HEK293 (cell line): ENCODE measurements at regions not wholly inside any gene's neighbourhood (a gene's known extent, or its start where the extent isn't known, plus 50 kb on each side); places are given as distances from the start of the nearest gene placed in this dataset.

Source experiments
- CTCF ChIP-seq: fragments of 450-650 bp; formaldehyde crosslinking; IDR thresholded peaks from 2 replicates; pipeline ENCODE4 v1.5.1; 2016; ENCODE audit warnings: missing biosample characterization, missing genetic modification characterization
- GFI1B ChIP-seq: fragments of 450-650 bp; formaldehyde crosslinking; IDR thresholded peaks from 2 replicates; pipeline ENCODE4 v1.5.1; 2016; ENCODE audit warnings: missing biosample characterization, missing genetic modification characterization
- TRIM28 ChIP-seq: IDR thresholded peaks from 2 replicates; pipeline ENCODE4 v1.6.1; 2011; ENCODE audit warnings: low read length, control low read depth, borderline replicate concordance
- YY1 ChIP-seq: fragments of 450-650 bp; formaldehyde crosslinking; IDR thresholded peaks from 2 replicates; pipeline ENCODE4 v1.5.1; 2018; ENCODE audit warnings: missing biosample characterization, missing genetic modification characterization
- ZNF10 ChIP-seq: fragments of 450-650 bp; formaldehyde crosslinking; IDR thresholded peaks from 2 replicates; pipeline ENCODE4 v1.5.1; 2017; ENCODE audit warnings: missing biosample characterization, missing genetic modification characterization
- ZNF23 ChIP-seq: fragments of 450-650 bp; formaldehyde crosslinking; IDR thresholded peaks from 2 replicates; pipeline ENCODE4 v1.5.1; 2016; ENCODE audit warnings: missing biosample characterization, missing genetic modification characterization, borderline replicate concordance
- ZNF623 ChIP-seq: fragments of 450-650 bp; formaldehyde crosslinking; IDR thresholded peaks from 2 replicates; pipeline ENCODE4 v1.5.1; 2016; ENCODE audit warnings: missing biosample characterization, missing genetic modification characterization
- ZNF629 ChIP-seq: fragments of 450-650 bp; formaldehyde crosslinking; IDR thresholded peaks from 2 replicates; pipeline ENCODE4 v1.5.1; 2017; ENCODE audit warnings: missing biosample characterization, missing genetic modification characterization
- ZNF677 ChIP-seq: fragments of 450-650 bp; IDR thresholded peaks from 2 replicates; pipeline ENCODE4 v1.5.0; 2018; ENCODE audit warnings: missing biosample characterization, mild to moderate bottlenecking, missing genetic modification characterization, moderate library complexity

- TF ChIP-seq CTCF, result no peak
- no peak for TF ChIP-seq ZNF23
- no peak for TF ChIP-seq TRIM28
- no peak for TF ChIP-seq ZNF10 (tag by site-specific recombination)
- TF ChIP-seq ZNF677 (tag by site-specific recombination), result no peak
- TF ChIP-seq GFI1B, result no peak
- no peak for TF ChIP-seq YY1 (tag by site-specific recombination)
- no peak for TF ChIP-seq ZNF623 (tag by site-specific recombination)
- TF ChIP-seq ZNF629 (tag by site-specific recombination), result no peak
These were observed 396.0 kb downstream of the LRRIQ3 start for GRCh38 chr1:73801912-73802429.
